GM19023 (cell line): ENCODE measurements at regions not wholly inside any gene's neighbourhood (a gene's known extent, or its start where the extent isn't known, plus 50 kb on each side); places are given as distances from the start of the nearest gene placed in this dataset.

Experiments
- ATAC-seq: cut with Tn5 transposase; IDR thresholded peaks from one replicate; pipeline ENCODE4 v1.9.1; 2021; ENCODE audit warnings: mild to moderate bottlenecking, moderate library complexity; ENCODE audit not compliant: unreplicated experiment

DNA sequence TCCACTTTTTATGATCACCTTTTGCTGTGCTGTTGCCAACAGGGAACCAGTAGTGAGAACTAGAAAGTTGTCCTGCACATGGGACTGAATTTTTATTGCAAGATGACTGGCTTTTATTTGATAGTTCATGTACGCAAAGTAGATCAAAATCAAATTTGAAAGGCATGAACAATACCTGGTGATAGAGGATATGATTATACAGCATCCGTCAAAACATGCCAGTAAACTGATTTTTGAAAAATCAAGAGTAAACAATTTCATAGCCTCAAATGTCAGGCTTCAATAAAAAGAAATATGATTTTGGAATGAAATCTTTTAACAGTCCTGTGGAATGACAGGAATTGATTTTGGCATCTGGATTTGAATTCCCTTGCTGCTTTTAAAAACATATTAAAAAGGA, 219.6 kb upstream of the LRRN1 start:
- no peak for ATAC-seq

DNA sequence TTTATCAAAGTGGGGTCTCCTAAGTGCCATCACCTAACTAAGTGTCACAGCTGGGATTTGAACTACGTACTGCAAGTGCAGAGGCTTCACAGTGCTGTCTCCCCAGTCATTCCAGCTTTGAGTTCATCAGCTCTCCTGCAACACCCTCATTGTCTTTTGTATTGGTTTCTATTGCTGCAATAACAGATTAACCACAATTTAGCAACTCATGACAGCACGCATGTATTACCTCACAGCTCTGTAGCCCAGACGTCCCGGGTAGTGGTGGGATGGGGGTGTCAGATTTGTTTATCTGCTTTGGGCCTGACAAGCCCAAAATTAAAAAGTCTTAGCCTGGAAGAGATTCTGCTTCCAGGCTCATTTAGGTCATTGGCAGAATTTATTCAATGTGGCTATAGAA, 220.5 kb upstream of the LRRN1 start:
- no peak for ATAC-seq

DNA sequence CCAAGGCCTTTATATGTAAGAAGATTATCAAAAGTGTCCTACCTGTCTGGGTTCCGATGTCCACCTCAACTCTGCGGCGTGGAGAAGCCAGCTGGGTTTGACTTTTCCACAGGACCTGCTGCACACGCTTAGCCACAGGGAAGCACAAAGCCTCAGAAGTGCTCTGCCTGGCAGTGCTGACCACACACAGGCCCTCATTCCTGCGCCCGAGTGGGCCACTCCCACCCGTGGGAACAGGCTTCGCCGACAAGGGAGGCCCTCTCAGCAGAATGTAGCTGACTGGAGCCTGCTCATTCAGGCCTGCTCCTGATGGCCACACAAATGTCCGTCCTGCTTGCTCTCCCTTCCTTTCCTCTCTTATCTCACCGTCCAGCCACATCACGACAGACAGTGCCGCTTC, 221.4 kb upstream of the LRRN1 start:
- no peak for ATAC-seq

DNA sequence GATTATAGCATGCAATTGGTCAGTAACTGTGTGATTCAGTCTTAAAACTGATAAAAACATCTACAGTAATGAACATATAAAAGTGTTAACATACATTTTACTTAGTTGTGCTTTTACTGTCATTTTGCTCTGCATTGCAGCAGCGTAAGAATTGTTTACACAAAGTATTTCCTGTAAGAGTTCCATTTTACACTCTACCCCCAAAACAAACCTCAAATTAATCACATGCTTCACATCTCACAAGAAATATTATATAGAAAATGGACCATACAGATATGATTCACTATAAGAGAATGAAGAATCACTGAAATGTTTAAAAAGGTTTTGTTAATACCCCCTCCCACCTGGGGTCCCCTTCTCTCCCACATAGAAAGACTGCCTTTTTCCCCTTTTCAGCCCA, 225.9 kb upstream of the LRRN1 start:
- ATAC-seq: no peak

DNA sequence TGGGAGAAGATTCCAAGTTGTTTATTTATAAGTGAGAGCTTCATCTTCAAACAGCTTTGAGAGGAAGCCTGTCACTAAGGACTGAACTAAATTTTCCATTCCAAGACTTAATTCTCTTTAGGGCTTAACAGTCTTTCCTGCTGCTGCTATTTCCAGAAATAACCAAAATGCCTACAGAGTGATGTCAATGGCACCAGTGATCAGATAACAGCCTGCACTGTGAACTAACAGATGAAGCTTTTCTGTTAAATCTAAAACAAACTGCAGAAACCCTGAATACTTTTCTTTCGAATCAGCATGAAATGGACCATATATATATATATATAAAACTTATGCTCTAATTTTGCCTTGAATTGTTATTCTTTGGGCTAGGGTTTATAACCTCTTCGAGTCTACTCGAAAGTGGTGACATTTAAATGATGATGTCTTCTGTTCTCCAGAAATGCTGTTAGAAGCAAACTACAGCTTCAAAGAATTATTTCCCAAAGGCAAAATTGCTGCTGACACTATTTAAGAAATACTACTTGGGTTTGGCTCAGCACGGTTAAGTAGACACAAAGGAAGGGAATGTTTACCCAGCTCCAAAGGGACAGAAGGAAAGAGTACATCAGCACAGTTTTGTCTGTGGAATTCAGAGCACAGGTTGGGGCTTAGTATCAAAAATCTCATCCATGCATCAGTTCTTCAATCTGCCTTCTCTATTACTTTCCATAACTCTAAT, 238.5 kb upstream of the LRRN1 start:
- ATAC-seq: no peak

DNA sequence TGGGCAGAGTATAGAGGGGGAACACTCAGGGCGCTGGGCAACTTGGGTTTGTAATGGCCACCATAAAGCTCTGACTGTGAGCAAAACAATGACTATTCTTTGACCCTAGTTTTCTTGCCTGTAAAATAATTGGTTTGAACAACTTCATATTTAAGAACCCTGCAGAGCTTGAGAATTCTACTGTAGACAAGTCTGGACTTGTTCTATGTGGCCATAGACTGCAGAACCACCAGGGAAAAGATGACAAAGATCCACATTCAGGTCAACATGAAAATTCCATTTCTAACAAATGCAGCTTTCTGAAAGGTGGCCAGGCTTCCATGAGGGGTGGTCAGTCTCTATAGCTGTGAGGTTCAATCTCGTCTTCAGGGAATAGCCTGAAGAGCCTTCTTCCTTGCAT, 239.4 kb upstream of the LRRN1 start:
- no peak for ATAC-seq

DNA sequence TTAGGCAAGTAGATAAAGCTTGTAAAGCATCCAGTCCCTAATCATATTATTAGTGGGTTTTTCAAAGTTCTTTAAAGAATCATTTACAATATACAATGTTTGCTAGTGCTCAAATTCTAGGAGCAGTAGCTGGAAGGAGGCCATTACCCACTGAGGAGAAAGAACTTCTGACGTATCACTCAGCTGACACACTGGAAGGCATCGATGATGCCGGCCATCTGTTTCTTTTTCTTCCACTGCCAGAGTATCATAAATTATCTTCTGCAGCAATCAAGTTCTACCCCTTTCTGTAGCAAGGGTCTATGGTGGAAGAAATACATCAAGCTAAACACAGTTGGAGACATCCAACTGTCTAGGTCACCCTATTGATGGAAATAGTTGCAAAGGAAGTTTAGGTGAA, 243.2 kb upstream of the LRRN1 start:
- ATAC-seq: no peak

DNA sequence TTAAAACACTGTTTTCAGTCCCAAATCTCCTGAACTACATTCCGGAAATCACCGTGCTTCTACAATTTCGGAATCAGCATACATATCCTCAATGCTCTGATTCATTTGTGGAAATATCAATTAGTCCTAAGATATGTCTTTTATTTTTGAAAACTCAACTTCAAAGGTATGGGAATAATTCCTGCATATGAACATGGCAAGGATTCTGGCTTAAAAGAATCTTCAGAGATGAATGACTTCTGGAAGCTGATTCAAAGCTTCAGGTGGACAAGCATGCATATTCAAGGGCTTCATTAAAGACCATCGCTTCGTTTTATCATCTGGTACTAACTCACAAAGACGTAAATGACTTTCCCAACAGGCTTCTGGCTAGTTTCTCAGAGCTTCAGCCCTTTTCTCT, 246.0 kb upstream of the LRRN1 start:
- no peak for ATAC-seq

DNA sequence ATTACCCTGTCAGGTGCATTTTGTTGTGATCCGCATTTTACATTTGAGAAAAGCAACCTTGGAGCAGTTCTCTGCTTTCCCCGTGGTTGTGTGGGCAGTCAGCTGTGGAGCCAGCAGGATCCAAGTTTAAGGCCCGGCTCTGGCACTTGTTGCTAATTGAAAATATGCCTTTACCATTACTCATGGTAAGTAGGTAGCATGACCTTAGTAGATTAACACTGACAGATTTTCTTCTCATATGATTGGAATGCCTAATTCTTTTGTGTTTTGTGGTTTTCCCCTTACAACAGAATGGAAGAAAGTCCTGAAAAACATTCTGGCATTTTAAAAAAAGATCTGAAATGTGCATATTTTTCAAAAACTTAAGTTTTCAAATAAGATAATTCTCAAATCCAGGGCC, 246.5 kb upstream of the LRRN1 start:
- ATAC-seq: no peak

DNA sequence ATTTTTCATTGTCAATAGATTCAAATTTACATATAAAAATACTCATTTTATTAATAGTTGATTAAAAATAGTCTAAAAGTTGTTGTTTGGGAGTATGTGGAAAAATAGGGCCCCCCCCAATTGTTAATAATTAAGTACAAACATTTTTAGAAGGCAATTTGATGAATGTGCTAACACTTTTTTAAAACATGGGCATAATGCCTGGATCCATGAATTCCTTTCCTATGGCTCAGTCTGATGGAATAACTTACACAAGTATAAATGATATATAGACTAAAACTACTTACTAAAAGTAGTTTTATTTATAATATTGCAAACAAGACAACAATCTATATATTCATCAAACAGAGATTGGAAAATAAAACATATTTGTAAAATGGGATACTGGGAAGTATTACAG, 247.2 kb upstream of the LRRN1 start:
- ATAC-seq: no peak

DNA sequence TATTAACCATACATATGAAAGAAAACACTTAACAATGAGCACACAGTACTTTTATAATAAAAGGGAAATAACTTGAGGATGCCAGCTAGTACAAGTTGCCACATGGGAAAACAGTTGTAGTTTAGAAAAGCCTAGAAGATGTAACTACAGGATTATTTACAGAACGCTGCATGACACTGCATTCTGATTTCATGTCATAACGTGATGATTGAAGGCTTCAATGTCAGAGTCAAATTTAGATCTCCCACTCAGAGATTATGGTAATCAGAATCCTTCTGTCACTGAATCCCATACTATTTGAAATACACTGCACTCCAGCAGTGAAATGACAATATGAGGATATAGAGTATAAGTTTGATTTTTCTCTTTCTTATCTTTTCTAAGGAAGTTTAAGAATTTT, 253.9 kb upstream of the LRRN1 start:
- ATAC-seq: no peak

DNA sequence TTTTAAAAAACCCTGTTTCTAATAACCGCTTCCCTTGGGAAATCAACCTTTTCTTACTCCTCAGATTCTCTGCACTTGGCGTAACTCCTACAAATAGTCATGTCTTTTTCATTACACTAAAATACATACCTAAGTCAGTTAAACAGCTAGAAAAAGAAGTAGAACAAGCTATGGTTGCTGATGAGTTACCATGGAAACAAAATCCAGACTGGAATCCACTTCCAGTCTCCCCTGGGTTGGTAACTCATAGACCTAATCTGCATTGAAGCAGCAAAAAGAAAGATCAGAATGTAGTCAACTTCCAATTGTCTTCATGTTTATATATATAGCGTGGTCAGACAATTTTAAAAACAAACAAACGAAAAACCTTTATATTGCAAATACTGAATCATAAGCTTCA, 260.8 kb upstream of the LRRN1 start:
- no peak for ATAC-seq

DNA sequence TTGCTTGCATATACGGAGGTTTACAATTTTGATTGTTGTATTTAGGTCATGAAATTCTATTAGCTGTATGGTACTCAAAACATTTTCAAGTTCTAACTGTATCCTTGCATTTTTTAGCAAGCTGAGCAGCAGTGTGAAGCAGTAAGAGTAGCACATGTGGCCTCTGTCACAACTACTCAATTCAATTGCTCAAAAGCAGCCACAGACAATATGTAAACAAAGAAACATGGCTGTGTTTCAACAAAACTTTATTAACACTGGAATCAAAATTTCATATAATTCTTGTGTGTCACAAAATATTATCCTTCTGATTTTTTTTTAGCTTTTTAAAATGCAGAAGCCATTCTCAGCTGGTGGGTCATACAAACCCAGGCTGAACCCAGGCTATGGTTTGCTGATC, 266.7 kb upstream of the LRRN1 start:
- no peak for ATAC-seq

DNA sequence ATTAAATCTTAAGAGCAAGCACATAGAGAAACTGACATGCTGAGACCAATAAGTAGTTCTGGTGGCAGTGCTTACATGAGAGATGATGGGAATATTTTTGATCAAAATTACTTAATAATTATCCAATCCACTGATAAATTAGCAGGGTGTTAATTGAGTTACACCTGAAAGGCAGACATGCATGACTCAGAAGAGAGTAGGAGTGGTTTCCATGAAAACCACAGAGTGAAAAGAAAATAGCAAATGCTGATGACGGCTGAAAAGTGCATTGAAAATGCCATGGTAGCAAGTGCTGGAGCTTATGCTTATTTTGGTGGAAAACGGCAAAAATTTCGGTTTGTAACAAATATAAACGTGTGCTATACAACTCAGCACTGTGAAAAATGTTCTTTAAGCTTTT, 267.8 kb upstream of the LRRN1 start:
- no peak for ATAC-seq

DNA sequence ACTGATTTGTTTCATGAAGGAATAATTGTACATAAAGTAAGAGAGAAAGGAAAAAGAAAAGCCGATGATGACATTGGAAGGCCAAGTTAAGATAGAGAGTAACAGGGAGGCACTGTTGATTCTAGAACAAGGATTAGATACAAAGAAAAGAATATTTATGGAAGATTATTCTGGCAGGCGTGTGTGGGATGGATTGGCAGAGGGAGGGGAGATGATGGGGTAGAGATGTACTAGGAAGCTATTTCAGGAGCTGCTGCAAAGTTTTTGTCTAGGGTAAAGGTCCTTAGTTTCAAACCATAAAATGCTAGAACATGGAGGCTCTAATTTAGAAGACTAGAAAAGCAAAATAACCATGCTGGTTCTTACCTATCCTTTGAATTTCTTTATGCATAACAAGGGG, 280.0 kb upstream of the LRRN1 start:
- no peak for ATAC-seq

DNA sequence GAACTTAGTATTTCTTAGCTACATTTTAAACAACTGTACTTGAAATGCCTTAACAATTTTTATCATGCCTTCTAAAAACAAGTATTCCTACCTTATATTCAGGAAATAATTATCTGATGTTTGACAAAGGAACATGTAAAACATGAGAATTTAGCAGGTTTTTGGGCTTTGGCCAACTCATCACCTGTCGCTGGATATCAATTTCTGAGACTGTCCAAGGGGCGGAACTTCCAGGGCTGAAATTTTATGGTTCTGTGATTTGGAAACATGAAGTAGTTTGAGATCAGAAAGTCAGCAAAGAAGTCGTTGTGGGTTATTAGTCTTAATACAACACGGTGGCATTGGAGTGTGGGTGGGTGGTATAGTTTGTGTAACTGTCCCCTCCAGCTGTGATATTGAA, 282.2 kb upstream of the LRRN1 start:
- no peak for ATAC-seq

DNA sequence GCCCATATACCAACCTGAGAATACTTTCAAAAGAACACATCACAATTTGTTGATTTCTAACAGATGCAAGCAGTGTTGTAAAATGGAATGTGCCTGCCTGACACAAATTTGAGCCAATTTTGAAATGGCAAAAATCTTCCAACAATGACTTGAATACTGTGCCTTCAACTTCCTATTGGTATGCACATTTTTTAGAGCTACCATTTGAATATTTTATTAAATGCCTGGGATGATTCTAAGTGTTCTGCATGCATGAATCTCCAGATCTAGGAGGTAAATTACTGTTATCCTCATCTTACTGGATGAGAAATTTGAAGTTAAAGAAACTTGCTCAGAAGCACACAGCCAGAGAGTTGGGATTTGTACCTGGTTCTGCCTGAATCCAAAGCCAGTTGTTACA, 282.8 kb upstream of the LRRN1 start:
- ATAC-seq: no peak

DNA sequence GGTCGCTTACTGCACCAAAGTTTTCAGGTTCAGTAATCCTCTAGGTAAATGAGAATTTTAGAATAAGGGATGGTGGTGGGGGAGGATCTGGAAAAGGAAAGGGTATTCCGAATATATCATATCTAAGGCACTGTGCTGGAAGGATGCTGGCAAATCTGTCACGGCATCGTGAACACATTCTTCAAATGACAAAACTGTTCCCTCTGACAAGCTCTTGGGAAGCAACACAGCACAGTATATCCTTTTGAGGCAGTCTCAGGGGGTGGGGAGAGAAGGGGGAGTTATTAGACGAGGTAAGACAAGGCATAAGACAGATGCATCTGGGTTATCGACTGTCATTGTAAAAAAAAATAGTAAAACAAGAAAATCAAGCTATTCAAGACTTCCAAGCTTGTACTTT, 289.6 kb upstream of the LRRN1 start:
- no peak for ATAC-seq

DNA sequence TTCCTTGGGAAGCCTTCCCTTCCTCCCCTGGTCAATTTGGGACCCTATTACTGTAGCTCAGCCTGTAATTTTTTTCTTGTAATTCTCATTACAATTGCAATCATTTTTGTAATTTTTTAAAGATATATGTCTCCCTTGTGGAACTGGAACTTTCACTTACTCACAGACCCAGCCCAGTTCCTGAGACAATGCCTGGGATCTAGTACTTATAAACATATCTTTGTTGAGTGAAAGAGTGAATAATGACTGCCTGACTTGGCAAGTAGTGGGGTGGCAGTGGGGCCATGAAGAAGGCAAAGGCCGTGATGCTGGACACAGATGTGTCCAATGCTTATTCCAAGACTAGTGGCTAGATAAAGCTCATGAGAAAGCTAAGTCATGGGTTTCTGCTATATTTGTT, 294.5 kb upstream of the LRRN1 start:
- ATAC-seq: no peak

DNA sequence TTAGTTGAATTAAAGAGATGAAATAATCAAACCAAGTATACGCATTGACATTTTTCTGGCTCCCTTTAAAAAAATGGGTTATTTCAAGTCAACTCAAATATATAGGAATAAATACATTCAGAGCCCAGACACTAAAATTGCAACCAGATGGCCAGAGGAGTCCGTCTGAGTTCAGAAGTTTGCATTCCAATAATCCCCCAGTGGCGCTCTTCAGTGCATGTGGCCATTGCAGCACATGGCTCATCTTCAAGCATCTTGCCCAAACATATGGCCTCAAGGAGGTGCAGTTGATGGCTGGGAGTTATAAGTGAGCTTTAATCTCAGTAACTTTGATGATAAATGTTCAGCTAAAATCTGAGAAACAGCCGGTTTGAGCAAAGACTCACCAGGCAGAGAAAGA, 295.8 kb upstream of the LRRN1 start:
- no peak for ATAC-seq

DNA sequence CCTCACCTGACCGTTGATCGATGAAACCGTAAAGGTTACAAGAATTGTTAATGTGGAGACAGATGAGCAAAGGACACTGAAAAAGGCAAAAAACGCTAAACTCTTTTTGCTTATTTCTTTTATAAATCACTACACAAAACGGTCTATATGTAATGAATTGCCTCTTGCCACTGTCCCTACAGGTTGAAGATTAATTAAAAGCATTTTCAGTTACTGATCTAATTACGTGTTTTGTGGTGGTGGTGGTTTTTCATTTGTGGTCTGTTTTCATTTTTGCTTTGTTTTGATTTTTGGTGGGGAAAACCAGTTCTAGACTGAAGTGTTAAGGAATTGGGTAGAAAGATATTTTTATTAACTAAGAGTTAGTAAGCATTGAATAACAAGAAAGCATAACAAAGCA, 299.2 kb upstream of the LRRN1 start:
- no peak for ATAC-seq

DNA sequence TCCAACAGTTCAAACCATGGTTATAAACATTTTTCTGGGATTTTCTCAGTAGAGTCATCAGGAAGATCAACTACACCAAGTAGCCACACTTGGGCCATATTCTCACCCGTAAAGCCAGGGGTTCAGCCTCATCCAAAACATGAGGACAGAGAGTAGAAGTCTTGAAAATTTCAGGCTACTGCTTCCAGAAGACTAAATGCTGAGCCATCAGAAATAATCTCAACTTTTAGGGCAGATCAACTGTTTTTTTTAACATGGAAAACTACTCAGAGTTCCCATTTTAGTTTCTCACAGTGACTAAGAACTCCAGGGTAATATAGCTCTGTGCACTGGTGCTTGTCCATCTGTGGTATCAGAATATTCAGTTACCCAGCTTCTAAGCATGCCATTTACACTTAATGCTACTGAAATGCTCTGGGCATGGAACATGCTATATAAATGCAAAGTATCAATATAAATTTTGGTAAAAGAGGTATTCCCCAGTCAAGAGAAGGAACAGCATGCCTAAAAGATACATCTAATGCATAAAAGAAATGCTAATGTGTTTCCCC, 300.1 kb upstream of the LRRN1 start:
- ATAC-seq: no peak

DNA sequence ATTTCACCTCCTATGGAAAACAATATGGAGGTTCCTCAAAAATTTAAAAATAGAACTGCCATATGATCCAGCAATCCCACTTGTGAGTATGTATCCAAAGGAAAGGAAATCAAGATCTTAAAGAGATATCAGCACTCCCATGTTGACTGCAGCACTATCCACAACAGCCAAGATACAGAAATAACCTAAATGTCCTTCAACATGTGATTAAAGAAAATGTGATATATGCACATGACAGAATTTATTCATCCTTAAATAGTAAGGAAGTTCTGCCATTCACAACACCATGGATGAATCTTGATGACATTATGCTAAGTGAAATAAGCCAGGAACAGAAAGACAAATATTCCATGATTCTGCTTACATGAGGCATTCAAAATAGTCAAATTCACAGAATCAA, 303.6 kb upstream of the LRRN1 start:
- ATAC-seq: no peak
